ENCODE measurements at regions not wholly inside any gene's neighbourhood (a gene's known extent, or its start where the extent isn't known, plus 50 kb on each side); places are given as distances from the start of the nearest gene placed in this dataset.
"Not testable (repeated sequence)": the region's sequence is repeated elsewhere in the genome, so short reads cannot be mapped to it uniquely, and the experiment has no call there.

DNA sequence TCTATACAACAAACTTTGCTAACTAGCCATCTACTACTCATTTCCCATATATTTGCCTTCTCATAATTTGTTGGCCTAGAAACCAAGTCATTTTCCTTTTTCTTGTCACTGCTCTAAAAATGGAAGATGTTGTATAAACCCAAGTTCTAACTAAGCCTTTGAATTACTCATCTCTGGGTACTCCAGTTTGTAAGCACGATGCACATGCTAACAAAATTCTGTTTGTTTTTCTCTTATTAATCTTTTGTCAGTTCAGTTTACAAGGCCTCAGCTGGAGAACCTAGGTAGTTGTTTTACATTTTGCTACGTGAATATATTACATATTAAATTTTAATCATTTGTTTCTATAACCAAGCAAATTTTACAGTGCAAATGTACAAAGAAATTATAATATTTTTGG, 663.2 kb upstream of the RGS18 start:
- DNase-seq (ENCODE audit: low read depth) = no peak

DNA sequence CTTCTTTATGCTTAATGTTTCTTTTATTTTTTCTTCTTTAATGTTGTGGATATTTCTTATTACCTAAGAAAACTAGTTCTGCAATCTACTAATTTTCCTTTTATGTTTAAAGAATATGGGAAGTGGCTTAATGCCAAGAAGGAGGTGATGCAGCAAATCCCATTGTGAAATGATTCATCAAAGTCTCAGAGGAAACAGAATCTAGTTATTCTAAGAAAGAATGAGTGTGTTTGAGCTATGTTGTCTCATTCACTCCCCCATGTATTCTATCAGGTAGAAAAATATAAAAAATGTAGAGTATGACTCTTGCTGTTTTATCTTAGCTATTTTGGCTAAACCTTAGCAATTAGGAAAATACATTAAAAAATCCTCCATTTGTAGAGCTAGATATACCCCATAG, 659.9 kb upstream of the RGS18 start:
- DNase-seq (ENCODE audit: low read depth) = peak; percentile 19

DNA sequence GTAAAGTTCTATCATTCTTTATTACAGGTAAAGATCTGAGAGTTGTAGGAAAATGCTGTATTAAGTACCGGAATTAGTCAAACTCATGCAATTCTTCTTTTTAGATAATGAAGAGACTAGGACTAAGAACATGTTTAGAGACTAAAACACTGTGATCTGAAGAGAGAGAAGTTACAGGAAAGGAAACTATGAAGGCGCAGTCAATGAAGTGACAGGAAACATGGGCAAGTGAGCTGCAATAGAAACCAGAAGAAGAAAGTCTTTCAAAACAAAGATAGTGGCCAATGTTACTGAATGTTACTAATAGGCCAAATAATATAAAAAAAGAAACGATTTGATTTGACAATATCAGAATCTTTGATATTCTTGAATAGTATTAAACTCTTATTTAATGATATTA, 659.4 kb upstream of the RGS18 start:
- no peak for DNase-seq (ENCODE audit: low read depth)

DNA sequence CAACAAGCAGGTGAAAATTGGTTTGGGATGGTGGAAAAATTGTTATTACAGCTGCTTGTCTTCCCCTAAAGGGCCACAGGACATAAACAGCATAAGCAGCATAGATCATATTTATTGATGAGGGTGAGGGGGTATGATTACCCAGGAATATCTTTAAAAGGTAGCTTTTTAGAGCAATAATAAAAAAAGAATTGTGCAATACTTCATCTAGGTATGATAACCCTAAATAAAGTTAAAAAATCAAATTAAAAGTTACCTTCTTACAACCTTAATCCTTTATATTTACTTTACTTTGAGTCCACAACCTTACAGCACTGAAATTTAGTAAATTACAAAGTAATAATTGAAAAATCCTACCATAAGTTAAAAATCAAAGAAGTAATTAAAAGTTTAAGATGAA, 653.3 kb upstream of the RGS18 start:
- no peak for DNase-seq (ENCODE audit: low read depth)

DNA sequence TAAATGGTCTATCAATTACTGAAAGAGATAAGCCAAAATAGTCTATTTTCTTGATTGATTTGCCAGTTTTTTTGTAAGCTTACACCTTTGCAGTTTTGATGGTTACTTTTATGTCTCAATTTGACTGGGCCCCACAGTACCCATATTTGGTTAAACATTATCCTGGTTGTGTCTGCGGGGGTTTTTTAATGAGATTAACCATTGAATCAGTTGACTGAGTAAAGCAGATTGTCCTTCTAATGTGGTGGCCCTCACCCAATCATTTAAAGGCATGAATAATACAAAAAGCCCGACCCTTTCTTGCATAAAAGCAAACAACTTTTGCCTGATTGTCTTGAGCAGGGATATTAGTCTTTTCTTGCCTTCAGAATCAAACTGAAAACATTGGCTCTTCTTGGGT, 650.0 kb upstream of the RGS18 start:
- no peak for DNase-seq (ENCODE audit: low read depth)

DNA sequence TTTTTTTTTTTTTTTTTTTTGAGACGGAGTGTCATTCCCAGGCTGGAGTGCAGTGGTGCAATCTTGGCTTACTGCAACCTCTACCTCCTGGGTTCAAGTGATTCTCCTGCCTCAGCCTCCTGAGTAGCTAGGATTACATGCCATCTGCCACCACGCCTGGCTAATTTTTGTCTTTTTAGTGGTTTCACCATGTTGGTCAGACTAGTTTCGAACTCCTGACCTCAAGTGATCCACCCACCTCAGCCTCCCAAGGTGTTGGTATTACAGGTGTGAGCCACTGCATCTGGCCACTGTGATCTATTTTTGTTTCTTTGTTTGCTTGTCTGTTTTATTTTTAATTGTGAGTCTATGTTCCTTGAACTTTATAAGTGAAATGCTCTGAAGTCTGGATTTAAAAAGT, 646.8 kb upstream of the RGS18 start:
- DNase-seq (ENCODE audit: low read depth) = not testable (repeated sequence)

DNA sequence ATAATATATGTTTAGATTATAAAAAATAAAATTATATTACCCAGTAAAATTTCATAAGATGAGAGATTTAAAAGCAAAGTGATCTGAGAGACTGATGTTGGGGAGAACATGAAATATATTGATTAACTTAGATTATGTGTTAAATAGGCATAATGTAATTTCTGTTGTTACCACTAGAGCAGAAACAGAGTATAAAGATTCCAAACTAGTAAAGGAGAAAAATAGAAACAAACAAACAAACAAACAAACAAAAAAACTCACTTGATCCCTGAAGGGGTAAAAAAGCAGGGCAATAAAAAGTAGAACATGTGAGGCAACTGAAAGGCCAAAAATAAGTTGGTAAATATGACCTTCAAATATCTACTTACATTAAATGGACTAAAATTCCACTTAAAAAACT, 640.4 kb upstream of the RGS18 start:
- no peak for DNase-seq (ENCODE audit: low read depth)

DNA sequence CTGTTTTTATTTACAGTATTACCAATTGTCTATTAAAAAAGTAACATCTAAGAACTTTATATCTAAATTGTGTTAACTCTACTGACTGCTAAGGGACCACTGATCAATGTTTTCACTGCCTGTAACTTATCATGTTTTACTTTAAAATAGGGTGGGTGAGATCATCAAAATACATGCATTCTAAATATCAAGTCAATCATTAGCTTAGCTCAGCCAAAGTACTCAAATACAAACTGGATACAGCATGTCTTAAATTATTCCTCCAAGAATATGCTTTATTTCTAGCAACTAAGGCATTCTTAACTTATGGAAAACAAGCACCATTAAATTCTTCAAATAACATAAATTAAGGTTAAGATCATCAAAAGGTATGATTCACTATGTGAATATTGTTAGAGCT, 638.7 kb upstream of the RGS18 start:
- no peak for DNase-seq (ENCODE audit: low read depth)

DNA sequence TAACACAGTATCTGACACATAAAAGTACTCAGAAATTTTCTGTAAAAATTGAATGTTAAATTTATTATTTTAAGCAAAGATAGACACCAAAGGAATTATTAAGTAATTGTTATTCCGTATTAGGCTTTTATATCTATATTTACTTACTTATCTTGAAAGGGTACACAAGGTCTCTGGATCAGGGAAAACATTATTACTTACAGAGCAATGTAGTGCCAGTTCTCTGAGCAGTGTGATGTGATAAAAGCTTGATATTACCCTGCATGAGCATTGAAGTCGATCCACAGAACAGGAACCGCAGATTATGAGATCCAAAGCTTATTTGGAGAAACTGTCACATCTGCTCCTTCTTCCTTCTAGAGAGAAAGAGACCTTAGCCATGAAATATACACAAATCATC, 637.9 kb upstream of the RGS18 start:
- no peak for DNase-seq (ENCODE audit: low read depth)

DNA sequence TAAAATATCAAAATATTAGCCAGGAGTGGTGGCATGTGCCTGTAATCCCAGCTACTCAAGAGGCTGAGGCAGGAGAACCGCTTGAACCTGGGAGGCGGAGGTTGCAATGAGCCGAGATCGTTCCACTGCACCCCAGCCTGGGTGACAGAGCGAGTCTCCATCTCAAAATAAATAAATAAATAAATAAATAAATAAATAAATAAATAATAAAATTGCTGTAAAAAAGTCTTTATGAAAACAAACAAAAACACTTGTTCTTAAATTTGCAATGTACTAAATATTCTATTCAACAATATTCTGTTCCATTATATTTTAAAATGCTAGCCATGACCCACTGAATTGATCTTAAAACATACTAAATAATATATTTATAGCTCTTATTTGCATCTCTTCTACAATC, 632.3 kb upstream of the RGS18 start:
- not testable (repeated sequence) for DNase-seq (ENCODE audit: low read depth)

DNA sequence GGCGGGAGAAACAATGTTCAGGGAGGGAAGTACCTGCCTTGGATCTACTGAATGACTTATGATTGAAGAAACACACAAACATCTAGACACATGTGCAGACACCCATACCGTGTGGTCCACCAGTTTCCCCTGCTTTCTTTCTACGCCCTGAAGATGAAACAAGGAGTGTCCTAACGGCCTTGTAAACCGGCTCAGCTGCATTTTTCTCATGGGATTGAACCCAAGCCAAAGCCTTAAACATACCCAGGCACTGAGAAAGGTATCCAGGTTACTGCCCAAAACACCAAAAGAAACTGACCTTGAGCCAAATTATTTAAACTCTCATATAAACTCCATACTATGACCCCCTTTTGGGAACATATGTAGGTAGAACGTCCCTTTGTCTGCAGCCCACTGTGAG, 630.0 kb upstream of the RGS18 start:
- DNase-seq (ENCODE audit: low read depth) = no peak

DNA sequence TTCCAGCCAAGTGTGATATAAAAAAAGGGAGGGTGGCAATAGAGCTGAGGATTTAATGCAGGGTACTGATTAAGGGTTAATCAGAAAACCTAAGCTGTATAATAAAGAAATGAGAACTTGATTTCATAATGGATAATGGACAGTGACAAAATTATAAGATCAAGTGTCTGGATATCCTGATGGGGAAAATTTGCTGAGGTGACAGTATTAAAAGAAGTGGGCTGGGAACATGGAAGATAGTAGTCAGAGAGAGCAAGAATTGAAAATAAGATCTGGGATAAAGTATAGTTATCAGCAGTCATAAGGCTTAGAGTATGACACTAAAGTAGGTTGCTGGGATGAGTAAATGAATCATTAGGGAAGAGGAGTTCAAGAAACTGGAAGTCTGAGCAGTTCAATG, 627.3 kb upstream of the RGS18 start:
- DNase-seq (ENCODE audit: low read depth) = no peak

DNA sequence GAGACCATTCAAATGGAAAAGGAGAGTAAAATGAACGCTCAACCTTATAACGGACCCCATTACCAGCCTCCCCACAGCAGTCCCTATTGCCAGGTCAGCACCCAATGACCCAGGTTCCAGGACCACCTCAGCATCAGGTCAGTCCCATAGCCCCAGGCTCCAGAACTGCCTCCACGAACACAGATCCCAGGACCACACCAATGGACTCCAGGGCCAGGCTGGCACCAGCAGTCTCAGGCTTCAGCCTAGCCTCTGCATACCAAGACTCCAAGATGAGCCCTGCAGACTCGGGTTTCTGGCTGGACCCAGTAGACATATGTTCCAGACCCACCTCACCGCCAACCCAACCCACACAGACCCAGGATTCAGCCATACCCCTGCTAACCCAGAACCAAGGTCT, 625.0 kb upstream of the RGS18 start:
- DNase-seq (ENCODE audit: low read depth) = no peak

DNA sequence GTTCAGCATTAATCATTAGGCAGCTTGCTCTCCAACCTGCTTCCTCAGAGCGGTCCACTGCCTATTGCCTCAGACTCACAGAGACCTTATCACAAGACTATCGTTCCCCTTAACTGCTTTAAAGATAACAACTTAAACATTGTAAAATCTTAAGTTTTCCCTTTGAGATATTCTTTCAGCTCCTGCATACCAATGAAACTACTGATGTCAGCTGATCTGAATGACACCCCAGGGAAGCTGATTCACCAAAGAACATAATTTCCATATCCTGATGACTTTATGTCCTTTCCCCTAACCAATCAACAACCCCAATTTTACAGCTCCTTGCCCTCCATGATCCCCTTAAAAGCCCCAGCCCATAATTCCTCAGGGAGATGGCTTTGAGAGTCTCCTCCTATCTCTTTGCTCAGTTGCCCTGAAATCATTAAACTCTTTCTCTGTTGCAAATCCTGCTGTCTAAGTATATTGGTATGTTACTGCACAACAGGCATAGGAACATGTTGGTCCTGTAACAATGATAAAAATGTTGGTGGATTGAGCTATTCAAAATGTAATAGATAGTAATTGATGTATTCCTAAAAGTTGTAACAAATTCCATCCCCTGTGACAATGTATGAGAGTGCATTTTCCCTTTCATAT, 621.4 kb upstream of the RGS18 start:
- no peak for DNase-seq (ENCODE audit: low read depth)

DNA sequence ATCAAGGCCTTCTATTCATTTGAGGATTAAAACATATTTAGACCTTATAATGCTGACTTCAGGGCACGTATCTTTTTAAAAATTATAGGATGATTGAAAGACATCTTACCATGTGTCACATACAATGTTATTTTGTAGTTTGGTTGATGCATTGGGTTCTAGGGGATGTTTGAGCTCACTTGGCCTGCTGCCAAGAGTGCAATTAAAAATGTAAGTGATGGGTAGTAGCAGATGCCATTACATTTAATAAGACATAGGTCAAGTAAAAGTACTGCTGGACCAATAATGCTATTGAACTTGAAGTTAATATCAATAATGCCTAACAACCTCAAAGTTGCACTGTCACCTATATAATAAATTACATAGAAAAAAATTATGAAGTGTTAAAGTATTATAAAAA, 616.5 kb upstream of the RGS18 start:
- no peak for DNase-seq (ENCODE audit: low read depth)

DNA sequence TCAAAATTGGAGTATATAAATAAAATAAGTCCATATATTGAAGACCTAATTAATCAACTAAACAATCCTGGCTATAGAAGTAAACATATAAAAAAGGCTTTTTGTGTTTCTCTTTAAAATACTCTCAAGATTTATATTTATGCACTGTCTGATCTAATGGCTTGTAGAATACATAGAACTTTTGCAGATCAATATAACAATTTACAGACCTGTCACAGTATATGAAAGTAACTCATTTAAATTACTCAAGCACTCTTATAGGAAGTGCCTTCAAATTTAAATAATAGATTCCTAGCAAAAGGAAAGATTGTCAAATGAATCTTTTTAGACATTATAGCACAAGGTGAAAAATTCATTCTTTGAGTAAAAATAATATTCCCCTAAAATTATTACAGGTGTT, 615.8 kb upstream of the RGS18 start:
- DNase-seq (ENCODE audit: low read depth) = no peak

DNA sequence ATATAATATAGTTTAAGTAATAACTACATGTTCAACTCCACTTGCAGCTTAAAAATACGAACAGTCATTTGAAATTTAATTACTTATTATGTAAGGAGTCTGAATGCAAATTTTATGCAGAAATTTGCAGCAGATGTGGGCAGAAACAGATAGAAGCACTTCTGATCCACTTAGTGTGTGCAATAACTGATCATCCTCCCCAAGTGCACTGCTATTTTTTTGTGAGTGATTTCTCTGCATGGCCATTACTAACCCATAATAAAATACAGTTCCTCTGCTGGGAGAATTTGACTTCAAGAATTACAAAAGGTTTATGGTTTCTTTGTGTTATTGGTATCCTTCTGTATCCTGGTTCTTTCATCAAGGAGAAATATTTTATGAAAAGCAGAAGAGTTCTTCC, 611.5 kb upstream of the RGS18 start:
- no peak for DNase-seq (ENCODE audit: low read depth)

DNA sequence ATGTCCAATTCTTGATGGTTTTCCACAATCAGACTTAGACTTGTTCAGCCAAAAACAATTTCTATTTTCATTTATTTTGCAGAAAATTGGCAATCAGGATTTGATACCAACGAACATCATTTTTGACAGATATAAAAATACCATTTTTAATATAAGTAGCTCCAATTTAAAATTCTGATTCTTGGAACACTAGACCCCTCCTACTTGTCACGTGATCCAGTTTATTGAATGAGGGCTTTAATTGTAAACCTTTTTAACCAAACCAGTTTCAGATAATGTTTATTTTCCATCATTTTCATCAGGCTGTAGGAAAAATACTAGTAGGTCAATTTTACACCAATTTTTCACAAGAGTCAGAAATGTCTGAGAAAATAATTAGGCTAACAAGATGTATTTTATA, 607.2 kb upstream of the RGS18 start:
- DNase-seq (ENCODE audit: low read depth) = no peak

DNA sequence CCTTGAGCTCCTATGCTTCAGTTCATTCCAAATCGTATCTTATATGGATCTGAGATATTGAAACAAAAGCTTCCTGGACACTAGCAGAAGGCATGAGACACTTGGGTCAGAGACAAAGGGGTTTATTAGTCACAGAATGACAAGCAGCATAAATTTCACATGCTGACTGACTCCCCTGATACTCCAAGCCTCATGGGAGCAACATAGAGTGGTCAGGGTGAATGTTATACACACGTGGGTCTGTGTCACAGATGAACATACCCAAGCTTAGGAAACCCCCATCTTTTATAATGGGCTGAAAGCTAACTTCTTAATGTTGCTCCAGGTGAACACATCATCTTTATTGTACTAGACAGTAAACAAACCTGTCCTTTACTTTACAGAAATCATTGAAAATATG, 599.9 kb upstream of the RGS18 start:
- no peak for DNase-seq (ENCODE audit: low read depth)

DNA sequence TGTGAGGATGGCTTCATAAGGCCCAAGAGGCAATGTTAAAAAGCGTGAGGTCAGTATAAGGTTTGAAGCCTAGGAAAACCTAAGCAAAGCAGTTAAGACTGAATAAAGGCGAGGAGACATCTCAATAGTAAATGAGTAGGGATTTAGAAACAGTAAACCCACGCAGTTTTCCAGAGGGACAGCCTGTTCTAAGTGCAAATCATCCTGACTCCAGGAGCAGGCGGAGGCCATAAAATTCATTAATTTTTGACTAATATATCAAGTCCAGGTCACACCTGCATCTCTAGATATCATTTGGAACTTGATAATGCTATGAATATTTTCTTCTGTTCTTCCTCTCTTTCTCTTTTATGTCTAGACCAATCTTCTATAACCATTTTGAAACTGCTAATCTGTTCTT, 597.0 kb upstream of the RGS18 start:
- DNase-seq (ENCODE audit: low read depth) = no peak

DNA sequence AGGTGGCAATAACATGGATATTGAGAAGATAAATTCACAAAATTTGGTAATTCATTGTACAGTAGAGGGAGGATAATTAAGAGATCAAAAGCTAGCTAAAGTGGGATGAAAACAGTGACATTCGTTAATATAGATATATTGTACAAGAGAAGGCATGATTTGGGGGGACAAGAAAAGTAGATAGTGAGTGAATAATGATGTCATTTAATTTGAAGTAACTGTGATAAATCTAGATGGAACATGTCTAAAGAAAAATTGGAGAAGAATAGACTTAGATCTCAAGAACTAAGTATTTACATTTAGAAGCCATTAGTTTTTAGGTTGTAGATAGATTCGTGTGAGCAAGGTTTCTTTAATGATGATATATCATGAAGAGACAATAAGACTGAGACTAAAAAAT, 594.0 kb upstream of the RGS18 start:
- no peak for DNase-seq (ENCODE audit: low read depth)

DNA sequence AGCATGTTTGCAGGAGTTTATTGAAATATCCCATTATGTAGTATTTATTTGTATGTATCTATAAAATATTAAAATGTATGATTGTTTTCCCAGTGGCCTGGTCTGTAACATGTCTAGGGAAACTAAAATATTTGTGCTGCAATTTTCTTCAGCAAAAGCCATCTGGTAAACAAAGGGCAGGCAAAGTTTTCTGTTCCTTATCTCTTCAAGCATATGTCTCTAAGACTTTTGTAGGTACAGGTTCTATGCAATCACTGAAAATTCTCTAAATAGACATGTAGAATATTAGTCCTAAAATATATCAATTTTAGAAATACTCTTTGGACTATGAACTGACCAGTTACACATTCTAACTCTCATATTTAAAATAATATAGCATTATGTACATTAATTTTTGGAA, 585.8 kb upstream of the RGS18 start:
- no peak for DNase-seq (ENCODE audit: low read depth)

DNA sequence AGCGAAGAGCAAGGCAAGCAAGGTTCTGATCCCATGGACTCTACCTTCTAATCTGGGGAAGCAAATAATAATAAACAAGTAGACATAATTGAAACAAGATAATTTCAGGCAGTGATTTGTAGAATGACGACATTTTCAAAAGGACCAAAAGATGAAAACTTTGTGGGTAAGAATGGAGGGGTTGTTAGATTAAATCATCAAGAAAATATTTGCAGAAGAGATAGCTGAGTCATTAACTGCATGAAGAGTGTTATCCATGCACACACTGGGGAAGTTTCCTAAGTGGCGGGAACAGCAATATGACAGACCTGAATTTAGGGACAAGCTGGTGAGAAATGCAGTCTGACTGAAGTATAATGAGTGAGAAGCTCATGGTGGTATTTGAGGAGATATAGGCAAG, 583.1 kb upstream of the RGS18 start:
- DNase-seq (ENCODE audit: low read depth) = peak; percentile 1

DNA sequence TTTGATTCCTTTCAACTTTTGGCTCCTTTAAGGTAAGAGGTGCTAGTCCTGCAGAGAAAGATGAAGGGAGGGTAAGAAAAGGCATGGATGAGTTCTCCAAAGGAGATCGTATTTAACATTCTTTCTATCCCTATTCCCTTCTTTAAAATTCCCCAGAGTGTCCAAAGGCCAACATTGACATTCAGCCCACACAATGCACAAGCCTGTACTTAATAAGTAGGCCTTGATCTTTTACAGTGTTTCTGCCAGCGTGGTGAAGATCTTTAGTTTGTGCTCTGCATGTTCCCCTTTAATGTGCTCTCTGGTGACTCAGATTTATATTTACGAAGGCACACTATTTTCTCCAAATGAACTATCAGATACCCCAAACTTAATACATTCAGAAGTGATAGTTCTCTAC, 582.5 kb upstream of the RGS18 start:
- no peak for DNase-seq (ENCODE audit: low read depth)

DNA sequence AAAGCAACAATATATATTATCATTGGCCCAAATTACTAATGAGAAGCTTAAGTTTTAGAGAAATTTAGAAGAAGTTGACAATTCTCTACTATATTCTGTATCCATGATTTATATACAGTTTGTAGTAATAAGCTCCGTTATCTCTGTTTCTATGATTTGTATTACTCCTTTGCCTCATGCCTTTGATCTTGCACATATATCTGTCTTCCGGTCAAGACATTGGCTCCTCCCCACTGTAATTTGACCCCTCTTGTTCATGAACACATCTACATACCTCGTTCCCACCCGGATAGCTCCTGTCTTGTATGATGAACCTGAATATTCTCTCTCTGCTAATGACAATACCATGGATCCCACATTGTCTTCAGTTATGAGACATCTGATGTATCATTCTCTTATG, 581.0 kb upstream of the RGS18 start:
- DNase-seq (ENCODE audit: low read depth) = no peak

Data from LHCN-M2 (cell line).